ENCODE measurements at regions not wholly inside any gene's neighbourhood (a gene's known extent, or its start where the extent isn't known, plus 50 kb on each side); places are given as distances from the start of the nearest gene placed in this dataset.
"Not testable (repeated sequence)": the region's sequence is repeated elsewhere in the genome, so short reads cannot be mapped to it uniquely, and the experiment has no call there.

DNA sequence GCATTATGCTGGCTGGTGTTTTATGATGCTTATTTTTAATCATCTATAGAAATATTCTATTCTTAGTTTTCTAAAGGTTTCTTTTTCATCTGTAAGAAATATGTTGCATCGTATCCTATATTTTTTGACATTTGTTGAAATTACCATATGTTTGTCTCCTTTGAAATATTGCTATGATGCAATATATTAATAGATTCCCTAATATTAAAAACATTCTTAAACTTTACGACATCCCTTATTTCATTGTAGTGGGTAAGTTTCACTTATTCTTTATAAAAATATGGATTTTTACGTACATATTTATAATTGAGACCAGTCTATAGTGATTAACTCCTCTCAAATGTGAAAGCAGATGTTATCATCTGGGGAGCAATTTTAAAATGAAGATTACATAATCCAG lies 258.2 kb upstream of the DUSP10 start:
- DNase-seq = no peak
- no peak for ATAC-seq
- intact Hi-C loops (cut with DNase I, micrococcal nuclease) = no loop called here

DNA sequence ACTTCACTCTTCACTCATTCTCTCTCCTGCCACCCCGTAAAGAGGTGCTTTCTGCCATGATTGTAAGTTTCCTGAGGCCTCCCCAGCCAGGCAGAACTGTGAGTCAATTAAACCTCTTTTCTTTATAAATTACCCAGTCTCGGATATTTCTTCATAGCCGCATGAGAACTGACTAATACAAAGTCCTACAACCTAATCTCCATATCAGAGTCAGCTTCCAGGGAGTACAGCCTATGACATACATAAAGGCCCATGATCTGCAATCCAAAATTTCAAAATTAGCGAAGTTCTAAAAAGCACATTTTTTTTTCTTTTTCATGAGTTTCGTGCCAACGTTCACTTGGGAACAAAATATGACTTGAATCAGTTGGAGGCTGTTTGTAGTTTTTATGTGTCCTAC lies 256.9 kb upstream of the DUSP10 start:
- DNase-seq = no peak
- intact Hi-C loops (cut with DNase I, micrococcal nuclease) = no loop called here
- ATAC-seq = no peak

DNA sequence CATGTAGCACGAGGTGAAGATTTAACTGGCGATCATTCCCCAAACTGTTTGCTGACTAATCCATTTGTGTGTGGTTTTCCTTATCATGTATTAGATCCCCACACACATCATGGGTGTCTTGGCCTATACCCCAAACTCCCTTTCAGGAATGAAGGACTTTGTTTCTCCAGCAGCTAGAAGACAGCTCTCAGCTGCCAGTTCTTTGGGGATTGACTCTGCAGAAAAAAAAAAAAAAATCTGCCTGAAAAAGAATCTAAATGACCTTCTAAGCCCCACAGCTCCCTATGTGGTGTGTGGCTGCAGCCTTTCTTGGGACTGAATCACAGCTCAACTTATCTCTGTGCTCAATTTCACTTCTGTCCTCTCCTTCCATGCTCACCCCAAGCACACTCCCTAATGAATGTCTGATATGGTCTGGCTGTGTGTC lies 256.3 kb upstream of the DUSP10 start:
- ATAC-seq (no peak), DNase-seq (no peak)
- intact Hi-C loops (cut with DNase I, micrococcal nuclease) = no loop called here

DNA sequence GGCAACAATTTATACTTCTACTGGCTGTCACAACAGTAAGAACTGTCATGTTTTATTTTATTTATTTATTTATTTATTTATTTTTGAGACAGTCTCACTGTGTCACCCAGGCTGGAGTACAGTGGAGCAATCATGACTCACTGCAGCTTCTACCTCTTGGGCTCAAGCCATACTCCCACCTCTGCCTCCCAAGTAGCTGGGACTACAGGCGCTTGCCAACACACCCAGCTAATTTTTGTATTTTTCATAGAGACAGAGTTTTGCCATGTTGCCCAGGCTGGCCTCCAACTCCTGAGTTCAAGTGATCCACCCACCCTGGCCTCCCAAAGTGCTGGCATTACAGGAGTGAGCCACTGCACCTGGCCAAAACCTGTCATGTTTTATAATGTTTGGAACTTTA lies 255.1 kb upstream of the DUSP10 start:
- not testable (repeated sequence) for ATAC-seq

DNA sequence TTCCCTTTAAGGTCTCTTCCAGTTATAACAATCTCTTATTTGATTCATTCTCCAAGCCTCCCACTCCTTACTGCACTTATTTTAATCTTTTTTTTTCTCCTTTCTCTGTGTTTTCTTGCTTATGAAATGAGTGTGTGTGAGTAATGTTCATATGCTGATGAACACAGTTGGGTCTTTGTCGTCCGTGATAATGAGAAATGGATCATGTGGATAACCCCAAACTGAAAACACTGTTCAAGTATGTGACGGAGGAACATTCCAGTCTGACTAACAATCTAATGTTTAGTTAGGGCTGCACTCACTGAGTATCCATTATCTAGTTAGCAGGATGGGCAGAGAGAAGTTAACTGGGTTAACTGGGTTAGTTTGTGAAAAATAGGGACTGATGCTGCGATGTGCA lies 253.1 kb upstream of the DUSP10 start:
- ATAC-seq (no peak), DNase-seq (no peak)
- intact Hi-C loops (cut with DNase I, micrococcal nuclease) = no loop called here

More for the DNA sequence above, 255.1 kb upstream of the DUSP10 start:
- intact Hi-C loops (cut with DNase I, micrococcal nuclease); DNase-seq: not testable (repeated sequence)

DNA sequence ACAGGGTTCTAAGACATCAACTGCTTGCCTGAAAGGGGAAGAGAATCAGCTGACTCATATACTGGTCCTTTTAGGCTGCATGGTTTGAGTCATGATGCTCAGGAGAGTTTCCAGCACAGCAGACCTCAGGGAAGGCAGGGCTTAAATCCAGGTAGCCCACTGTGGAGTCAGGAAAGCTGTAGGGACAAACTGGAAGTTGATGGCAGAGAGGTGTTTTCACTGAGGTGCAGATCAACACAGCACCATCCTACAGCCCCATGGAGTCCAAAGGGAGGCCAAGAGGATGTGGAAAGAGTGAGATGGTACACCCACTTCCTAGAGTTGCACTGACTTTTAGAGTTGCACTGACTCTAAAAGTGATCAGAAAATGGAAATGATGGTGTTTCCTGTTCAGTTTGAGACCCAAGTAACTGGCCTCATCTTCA lies 252.4 kb upstream of the DUSP10 start:
- ATAC-seq = no peak
- DNase-seq = no peak
- intact Hi-C loops (cut with DNase I, micrococcal nuclease) = no loop called here

DNA sequence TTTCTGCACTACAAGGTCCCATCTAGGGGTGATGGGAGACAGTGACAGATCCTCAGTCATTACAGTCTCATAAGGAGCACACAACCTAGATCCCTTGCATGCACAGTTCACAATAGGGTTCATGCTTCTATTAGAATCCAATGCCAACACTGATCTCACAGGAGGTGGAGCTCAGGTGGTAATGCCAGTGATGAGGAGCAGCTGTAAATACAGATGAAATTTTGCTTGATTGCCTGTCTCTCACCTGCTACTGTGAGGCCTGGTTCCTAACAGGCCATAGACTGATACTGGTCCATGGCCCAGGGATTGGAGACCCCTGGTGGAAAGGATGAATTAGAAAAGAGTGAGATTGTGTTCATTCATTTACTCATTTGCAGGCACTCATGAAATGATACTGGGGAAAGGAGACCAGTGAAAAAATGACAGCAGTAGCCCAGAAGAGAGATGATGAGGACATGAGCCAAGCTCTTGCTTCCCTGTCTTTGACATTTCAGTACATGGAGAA lies 251.6 kb upstream of the DUSP10 start:
- intact Hi-C loops (cut with DNase I, micrococcal nuclease) = no loop called here
- no peak for ATAC-seq
- no peak for DNase-seq

DNA sequence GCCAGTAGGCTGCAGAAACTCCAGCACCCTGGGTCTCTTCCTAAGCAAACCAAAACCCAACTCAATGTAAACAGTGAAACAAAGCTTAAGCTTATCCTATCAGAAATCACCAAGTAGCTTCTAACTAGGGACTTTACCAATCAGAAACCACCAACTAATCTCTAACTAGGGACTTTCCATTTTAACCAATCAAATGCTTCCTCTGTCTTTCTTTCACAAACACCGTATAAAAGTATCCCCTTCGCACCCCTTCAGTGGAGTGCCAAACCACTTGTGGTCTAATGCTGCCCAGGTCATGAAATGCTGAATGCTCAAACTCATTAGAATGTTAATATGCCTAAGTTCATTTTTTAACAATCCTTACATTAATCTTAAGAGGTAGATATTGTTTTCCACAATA lies 250.5 kb upstream of the DUSP10 start:
- DNase-seq = no peak
- ATAC-seq = no peak
- intact Hi-C loops (cut with DNase I, micrococcal nuclease) = no loop called here

DNA sequence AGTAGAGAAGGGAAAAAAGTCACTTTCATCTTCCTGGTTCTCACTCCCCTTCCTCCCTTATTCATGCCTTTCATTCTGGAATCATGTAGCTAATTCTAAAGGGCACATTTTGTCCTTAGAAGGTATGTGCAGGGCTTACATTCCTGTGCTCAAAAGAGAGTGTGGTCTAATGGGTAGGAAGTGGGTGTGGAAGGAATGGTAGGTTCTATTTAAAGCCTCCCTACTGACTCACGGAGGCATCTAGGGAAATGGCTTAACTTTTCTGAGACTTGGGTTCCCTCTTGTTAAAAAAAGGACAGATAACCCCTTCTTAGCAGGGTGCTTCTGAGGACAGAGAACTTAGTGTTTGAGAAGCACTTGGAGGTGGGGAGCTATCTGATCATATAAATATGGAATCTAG lies 249.3 kb upstream of the DUSP10 start:
- intact Hi-C loops (cut with DNase I, micrococcal nuclease) = no loop called here
- ATAC-seq (no peak), DNase-seq (no peak)

DNA sequence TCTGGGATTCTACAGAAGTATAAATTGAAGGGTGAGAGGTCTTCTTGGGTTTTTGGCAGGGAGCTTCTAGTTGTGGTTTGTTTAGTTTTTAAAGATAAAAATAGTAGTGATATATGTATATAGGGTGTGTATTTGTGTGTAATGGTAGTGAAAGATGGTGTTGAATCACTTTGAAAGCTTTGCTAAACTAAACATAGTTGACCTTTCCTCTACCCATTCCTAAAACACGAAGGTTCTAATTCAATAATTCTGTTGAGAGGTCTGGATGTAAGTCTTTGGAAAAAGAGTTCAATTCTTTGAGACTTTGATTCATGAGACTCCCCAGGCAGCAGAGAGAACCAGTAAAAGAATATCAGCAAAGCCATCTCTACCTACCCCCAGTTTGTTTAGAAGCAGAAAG lies 247.9 kb upstream of the DUSP10 start:
- DNase-seq = no peak
- intact Hi-C loops (cut with DNase I, micrococcal nuclease) = no loop called here
- ATAC-seq = no peak

DNA sequence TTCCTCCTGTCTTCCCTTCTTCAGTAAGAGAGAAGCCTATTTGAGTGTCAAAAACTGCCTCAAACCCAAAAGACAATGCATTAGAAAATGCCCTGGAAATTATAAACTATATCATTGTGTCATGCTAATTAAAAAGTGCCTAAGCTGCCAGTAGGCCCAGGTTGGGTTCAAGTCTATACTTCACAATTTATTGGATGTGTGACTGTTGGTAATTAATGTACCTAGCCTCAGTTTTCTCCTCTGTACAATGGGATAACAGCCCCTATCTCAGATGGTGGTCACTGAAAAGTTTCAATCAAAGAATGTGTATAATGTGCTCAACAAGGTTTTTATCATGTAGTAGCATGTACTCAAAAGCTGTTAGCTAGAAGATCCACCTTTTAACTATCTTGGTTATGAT lies 246.9 kb upstream of the DUSP10 start:
- DNase-seq = no peak
- intact Hi-C loops (cut with DNase I, micrococcal nuclease) = no loop called here
- ATAC-seq = no peak

DNA sequence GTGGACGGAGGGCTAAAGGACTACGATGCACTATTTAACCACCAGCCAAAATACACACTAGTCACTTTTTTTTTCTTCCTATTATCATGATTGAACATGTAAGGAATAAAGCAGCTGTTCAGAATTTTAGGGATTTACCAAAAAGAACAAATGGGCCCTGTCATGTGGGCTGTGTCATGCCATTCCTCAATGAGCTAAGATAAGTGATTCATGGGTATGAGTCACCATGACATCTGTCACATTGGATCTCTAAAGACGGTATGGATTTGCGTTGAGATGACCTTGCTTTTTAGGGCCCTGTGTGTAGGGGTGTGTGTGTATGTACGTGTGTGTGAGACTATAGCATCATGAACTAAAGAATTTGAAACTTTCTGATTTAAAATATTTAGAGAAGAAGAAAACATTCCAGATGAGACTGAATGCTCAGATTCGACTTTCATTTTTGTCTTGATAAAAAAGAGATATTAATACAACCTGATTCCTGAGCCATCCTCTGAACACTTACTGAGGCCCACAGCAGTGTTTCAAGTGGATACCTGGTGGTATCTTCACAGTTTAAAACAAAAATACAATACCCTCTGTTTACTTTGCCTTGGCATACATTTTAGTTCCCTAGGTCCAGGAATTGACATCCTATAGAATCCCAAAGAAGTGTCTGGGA lies 246.1 kb upstream of the DUSP10 start:
- no peak for ATAC-seq

DNA sequence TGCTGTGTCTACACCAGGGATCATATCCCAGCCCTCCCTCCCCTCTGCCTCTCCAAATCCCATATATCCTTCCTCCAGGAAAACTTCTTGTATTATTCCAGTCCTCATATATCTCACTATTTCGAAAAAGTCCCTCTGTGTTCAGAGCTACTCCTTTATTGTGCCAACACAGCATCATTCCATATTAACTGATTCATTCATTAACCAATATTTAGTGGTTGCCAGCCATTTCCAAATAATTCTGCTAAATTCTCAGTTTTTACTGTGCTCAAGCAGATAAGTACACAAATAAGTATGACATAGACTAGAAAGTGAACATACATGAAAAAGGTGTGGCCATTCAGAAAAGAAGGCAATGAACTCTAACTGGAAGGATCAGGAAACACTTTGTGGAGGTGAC lies 241.6 kb upstream of the DUSP10 start:
- intact Hi-C loops (cut with DNase I, micrococcal nuclease) = no loop called here
- DNase-seq = no peak

More for the DNA sequence above, 246.1 kb upstream of the DUSP10 start:
- intact Hi-C loops (cut with DNase I, micrococcal nuclease) = no loop called here
- DNase-seq = no peak

DNA sequence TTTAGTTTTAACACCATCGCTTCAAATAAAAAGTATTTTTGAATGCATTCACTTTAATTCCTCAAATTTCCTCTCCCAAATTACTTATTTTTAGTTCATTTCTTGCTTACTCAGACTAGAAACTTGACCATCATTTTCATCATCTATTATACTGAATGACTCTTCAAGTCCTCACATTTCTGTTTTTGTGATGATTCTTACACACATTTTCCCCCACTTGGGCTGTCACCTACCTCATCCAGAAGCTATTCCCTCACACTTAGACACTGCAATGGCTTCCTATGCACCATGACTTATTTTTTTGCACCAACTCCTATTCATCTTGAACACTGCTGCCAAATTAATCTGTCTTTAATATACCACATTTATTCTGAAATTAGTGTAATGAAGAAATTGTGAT lies 239.6 kb upstream of the DUSP10 start:
- ATAC-seq = no peak
- intact Hi-C loops (cut with DNase I, micrococcal nuclease) = no loop called here
- DNase-seq = no peak

More for the DNA sequence above, 241.6 kb upstream of the DUSP10 start:
- no peak for ATAC-seq

DNA sequence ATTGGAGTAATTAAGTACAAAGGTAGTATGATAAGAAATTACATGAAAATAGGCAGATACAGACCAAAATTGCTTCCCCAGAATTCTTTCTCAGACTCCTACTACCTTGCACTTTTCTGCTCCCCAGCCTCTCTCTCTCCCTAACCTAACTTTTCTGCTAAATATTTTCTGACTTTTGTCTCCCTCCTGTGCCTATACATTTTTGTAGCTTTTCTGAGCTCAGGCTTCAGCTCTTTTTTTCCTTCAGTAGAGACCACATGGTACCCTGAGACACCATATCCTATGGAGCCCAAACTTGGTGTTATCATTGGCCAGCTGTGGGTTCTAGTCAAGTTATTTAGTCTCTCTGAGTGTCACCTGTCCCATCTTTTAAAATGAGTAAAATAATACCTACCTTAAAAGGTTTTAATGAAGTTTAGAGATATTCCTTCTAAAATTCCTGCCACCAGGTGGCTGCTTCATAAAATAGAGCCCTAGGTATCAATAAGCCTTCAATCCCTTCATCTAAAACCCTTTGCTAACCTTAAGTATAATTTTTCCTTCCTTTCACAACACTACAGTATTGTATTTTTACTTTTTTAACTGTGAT lies 237.6 kb upstream of the DUSP10 start:
- intact Hi-C loops (cut with DNase I, micrococcal nuclease) = no loop called here
- no peak for ATAC-seq
- DNase-seq = no peak

DNA sequence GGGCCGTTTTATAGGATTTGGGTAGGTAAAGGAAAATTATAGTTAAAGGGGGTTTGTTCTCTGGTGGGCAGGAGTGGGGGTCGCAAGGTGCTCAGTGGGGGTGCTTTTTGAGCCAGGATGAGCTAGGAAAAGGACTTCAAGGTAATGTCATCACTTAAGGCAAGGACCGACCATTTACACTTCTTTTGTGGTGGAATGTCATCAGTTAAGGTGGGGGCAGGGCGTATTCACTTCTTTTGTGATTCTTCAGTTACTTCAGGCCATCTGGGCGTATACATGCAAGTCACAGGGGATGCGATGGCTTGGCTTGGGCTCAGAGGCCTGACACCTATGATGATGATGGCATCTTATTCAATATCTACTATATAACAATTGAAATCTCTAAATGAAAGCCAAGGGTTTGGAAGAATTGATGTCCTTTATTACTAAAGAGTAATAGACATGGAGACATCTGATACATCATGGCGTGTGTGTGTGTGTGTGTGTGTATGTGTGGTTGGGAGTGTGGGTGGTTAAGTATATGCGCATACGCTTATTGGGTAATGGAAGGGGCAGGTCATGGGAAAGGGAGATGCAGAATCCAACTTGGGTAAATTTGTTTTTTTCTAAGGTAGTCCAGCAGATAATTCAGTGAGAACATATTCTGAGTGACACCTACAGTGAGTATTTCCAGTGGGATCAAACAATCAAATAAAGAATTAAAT lies 236.9 kb upstream of the DUSP10 start:
- DNase-seq; ATAC-seq; intact Hi-C loops (cut with DNase I, micrococcal nuclease): not testable (repeated sequence)

DNA sequence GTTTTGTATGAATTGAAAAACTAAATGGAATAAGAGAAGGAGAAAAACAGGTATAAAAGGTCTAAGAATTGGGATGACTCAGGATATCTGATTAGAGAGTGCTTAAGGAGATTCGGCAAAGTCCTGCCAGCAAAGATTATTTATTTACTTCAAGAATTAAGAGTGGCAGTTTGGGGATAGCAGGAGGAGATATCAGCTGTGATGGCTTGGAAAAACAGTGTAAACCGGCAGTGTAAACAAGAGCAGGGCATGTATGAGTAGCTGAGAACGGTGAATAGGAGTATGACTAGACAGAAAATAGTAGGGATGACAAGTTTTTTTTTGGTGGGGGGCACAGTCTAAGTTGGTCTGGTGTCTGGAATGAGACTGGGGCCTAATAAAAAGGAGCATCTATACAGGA lies 231.9 kb upstream of the DUSP10 start:
- not testable (repeated sequence) for DNase-seq

DNA sequence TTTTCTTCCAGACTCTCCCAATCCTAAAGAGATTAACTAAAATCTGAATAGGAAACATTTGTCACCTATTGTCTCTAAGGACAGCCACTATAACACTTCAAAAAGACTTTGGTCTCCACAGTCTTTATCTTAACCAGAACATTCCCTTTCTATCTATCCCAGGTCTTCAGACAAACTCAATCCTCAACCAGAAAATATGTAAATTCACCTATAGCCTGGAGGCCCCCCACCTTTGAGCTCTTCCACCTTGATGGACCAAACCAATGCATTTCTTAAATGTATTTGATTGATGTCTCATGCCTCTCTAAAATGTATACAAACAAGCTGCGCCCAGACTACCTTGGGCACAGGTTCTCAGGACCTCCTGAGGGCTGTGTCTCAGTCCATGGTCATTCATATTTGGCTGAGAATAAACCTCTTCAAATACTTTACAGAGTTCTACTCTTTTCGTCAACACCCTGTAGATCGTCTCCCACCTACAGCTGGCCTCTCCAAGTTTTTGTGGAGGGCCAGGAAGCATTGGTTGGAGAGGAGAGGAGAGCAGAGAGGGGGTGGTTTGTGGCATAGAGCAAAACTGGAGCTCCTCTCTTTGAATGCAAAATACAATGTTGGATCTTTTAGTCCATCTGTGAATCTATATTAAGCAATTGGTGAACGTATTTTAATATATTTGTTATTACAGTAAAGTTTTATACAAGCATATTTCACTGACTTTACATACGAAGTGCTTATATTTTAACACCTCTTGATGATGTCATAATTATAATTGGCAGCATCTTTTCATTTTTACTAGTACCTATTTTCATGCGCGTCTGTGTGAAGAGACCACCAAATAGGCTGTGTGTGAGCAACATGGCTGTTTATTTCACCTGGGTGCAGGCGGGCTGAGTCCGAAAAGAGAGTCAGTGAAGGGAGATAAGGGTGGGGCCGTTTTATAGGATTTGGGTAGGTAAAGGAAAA lies 230.7 kb upstream of the DUSP10 start:
- intact Hi-C loops (cut with DNase I, micrococcal nuclease) = no loop called here
- no peak for DNase-seq
- no peak for ATAC-seq

More for the DNA sequence above, 231.9 kb upstream of the DUSP10 start:
- intact Hi-C loops (cut with DNase I, micrococcal nuclease); ATAC-seq: not testable (repeated sequence)

DNA sequence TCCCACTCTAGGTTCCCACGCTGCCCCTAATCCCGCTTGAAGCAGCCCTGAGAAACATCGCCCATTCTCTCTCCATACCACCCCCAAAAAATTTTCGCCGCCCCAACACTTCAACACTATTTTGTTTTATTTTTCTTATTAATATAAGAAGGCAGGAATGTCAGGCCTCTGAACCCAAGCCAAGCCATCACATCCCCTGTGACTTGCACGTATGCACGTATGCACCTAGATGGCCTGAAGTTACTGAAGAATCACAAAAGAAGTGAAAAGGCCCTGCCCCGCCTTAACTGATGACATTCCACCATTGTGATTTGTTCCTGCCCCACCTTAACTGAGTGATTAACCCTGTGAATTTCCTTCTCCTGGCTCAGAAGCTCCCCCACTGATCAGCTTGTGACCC lies 229.1 kb upstream of the DUSP10 start:
- intact Hi-C loops (cut with DNase I, micrococcal nuclease); DNase-seq; ATAC-seq: not testable (repeated sequence)
